Loucy (cell line): ENCODE measurements at regions not wholly inside any gene's neighbourhood (a gene's known extent, or its start where the extent isn't known, plus 50 kb on each side); places are given as distances from the start of the nearest gene placed in this dataset.

Experiments used
- H2AFZ ChIP-seq: fragments of 200-600 bp; sonication (generic); 2 replicates; pipeline ENCODE4 v1.6.0; 2016; ENCODE audit warnings: antibody characterized with exemption, mild to moderate bottlenecking, low read length, moderate library complexity
- H3F3A ChIP-seq: fragments of 200-600 bp; 2 replicates; pipeline ENCODE4 v1.6.0; 2016; ENCODE audit warnings: antibody characterized with exemption, low read depth, mild to moderate bottlenecking
- H3K27me3 ChIP-seq: fragments of 200-600 bp; sonication (generic); 2 replicates; pipeline ENCODE4 v1.6.1; 2014; ENCODE audit warnings: low read length, mild to moderate bottlenecking; ENCODE audit not compliant: insufficient read depth, poor library complexity, severe bottlenecking
- H3K36me3 ChIP-seq: fragments of 200-600 bp; sonication (generic); 2 replicates; pipeline ENCODE4 v1.6.1; 2016; ENCODE audit warnings: low read length; ENCODE audit not compliant: insufficient read depth
- H3K4me1 ChIP-seq: fragments of 200-600 bp; sonication (generic); 2 replicates; pipeline ENCODE4 v1.5.1; 2014; ENCODE audit warnings: low read length, mild to moderate bottlenecking; ENCODE audit not compliant: insufficient read depth, poor library complexity, severe bottlenecking
- H3K4me2 ChIP-seq: fragments of 200-600 bp; sonication (generic); 2 replicates; pipeline ENCODE4 v1.6.0; 2014; ENCODE audit warnings: antibody characterized with exemption, low read length, low read depth, mild to moderate bottlenecking; ENCODE audit not compliant: poor library complexity, severe bottlenecking
- H3K4me3 ChIP-seq: fragments of 200-600 bp; sonication (generic); 2 replicates; pipeline ENCODE4 v1.5.1; 2014; ENCODE audit warnings: low read length, mild to moderate bottlenecking, mixed read lengths; ENCODE audit not compliant: poor library complexity, severe bottlenecking
- H3K79me2 ChIP-seq: fragments of 200-600 bp; sonication (generic); 2 replicates; pipeline ENCODE4 v1.6.1; 2014; ENCODE audit warnings: low read length; ENCODE audit not compliant: insufficient read depth
- H3K9ac ChIP-seq: fragments of 200-600 bp; sonication (generic); 2 replicates; pipeline ENCODE4 v1.6.0; 2014; ENCODE audit warnings: mild to moderate bottlenecking, low read depth, low read length, moderate library complexity; ENCODE audit not compliant: poor library complexity, severe bottlenecking
- H3K9me2 ChIP-seq: fragments of 200-600 bp; sonication (generic); replicated peaks from 2 replicates; pipeline ENCODE4 v1.6.1; 2016; ENCODE audit warnings: low read depth, low read length, mixed read lengths
- H3K9me3 ChIP-seq: fragments of 200-600 bp; sonication (generic); 2 replicates; pipeline ENCODE4 v1.6.1; 2014; ENCODE audit warnings: mild to moderate bottlenecking, antibody characterized with exemption, low read length, low read depth; ENCODE audit not compliant: insufficient read depth
- H4K20me1 ChIP-seq: fragments of 200-600 bp; sonication (generic); 2 replicates; pipeline ENCODE4 v1.6.0; 2014; ENCODE audit warnings: antibody characterized with exemption, low read length, mild to moderate bottlenecking; ENCODE audit not compliant: insufficient read depth, poor library complexity, severe bottlenecking
- EZH2phosphoT487 ChIP-seq: fragments of 200-600 bp; IDR thresholded peaks from 2 replicates; pipeline ENCODE4 v1.6.1; 2018; ENCODE audit warnings: antibody characterized with exemption, mild to moderate bottlenecking, moderate library complexity, borderline replicate concordance
- TF ChIP-seq, protein P1 (sequence below): fragments of 200-600 bp; sonication (generic); conservative IDR thresholded peaks from 2 replicates; pipeline ENCODE4 v1.5.1; 2014; ENCODE audit warnings: mild to moderate bottlenecking, antibody characterized with exemption, low read length

DNA sequence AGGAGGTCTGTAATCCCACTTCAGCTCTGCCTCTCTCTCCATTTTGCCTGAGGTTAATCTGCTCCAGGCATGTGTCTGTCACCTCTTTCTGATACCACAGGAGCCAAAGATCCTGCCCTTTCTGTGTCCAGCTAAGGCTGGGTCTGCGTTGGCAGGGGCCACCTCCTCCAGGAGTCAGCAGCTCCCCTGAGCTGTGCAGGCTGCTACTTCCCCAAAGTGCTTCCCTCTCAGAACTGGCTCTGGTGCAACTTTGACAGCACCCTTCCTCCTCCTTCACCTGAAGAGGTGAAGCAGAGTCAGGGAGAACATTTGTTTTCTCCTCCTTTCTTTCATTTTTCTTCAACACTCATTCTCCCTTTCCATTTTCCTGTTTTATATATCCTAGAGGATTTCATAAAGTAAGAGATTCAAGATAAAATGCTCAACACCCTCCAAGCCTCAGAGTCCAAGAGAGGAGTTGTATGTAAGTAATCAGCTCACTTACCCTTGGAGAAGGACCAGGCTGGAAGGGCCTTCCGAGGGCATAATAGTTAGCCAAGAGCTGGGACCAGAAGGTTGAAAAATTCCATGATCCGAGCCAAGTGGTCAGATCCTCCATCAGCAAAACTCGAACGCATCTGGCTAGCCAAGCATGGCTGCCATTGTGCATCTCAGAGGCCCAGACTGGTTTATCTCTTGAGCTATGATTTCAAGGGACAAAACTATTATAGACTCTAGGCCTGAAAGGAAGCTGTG is 257.3 kb downstream of the PTEN start:
- Histone ChIP-seq H3K9ac (no peak overlapping the region), H2AFZ (no peak overlapping the region), H3K4me3 (no peak overlapping the region), H3F3A (no peaks in the 10 kb centered on the region), H4K20me1 (peaks cover 78% of the 10 kb centered on the region), H3K27me3 (no peaks in the 10 kb centered on the region), H3K36me3 (peaks cover 52% of the 10 kb centered on the region; the same call in 1 of the 2 replicates), H3K9me3 (no peaks in the 10 kb centered on the region), H3K9me2 (no peaks in the 10 kb centered on the region), H3K4me1 (peaks cover 40% of the 10 kb centered on the region), H3K79me2 (peaks cover 100% of the 10 kb centered on the region), H3K4me2 (no peak overlapping the region)
- TF ChIP-seq, protein P1, sequence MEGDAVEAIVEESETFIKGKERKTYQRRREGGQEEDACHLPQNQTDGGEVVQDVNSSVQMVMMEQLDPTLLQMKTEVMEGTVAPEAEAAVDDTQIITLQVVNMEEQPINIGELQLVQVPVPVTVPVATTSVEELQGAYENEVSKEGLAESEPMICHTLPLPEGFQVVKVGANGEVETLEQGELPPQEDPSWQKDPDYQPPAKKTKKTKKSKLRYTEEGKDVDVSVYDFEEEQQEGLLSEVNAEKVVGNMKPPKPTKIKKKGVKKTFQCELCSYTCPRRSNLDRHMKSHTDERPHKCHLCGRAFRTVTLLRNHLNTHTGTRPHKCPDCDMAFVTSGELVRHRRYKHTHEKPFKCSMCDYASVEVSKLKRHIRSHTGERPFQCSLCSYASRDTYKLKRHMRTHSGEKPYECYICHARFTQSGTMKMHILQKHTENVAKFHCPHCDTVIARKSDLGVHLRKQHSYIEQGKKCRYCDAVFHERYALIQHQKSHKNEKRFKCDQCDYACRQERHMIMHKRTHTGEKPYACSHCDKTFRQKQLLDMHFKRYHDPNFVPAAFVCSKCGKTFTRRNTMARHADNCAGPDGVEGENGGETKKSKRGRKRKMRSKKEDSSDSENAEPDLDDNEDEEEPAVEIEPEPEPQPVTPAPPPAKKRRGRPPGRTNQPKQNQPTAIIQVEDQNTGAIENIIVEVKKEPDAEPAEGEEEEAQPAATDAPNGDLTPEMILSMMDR: no peak
- TF ChIP-seq EZH2phosphoT487: no peak

DNA sequence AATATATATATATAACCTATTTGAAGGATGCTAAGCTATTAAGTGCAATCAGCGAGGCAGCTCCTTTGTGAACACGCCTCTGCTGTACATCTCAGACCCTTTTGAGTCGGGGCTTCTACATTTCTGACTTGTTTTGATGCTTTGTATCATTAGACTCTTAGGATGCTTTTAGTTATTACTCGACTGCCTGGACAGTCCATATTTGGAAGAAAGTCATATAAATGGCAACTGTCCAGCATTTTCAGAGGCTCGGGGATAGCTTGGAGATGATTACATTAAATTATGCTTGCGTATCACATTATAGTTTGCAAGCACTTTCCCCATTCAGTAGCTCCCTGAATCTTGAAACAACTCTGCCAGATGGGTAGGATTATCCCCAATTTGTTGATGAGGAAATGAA is 257.9 kb downstream of the PTEN start:
- Histone ChIP-seq H3K27me3 (no peaks in the 10 kb centered on the region), H3K4me3 (no peak overlapping the region), H3K4me2 (no peak overlapping the region), H3K9ac (no peak overlapping the region), H3K79me2 (peaks cover 99% of the 10 kb centered on the region), H3K36me3 (peaks cover 52% of the 10 kb centered on the region; the same call in 1 of the 2 replicates), H2AFZ (no peak overlapping the region), H3K9me3 (no peaks in the 10 kb centered on the region), H3K9me2 (no peaks in the 10 kb centered on the region), H3F3A (no peaks in the 10 kb centered on the region), H4K20me1 (peaks cover 77% of the 10 kb centered on the region), H3K4me1 (peaks cover 36% of the 10 kb centered on the region)
- TF ChIP-seq, protein P1: no peak
- TF ChIP-seq EZH2phosphoT487: no peak

DNA sequence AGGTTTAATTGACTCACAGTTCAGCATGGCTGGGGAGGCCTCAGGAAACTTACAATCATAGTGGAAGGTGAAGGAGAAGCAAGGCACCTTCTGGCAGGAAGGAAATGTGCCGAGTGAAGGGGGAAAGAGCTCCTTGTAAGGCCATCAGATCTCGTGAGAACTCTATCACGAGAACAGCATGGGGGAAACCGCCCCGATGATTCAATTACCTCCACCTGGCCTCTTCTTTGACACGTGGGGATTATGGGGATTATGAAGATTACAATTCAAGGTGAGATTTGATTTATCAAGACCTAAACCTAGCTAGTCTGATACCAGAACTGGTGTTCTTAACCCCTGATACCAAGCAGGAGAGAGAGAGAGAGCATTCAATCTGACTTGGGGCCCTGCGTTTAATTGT is 258.7 kb downstream of the PTEN start:
- Histone ChIP-seq H3K36me3 (peaks cover 48% of the 10 kb centered on the region; the same call in 1 of the 2 replicates), H3K9me2 (no peaks in the 10 kb centered on the region), H4K20me1 (peaks cover 77% of the 10 kb centered on the region), H2AFZ (no peak overlapping the region), H3K27me3 (no peaks in the 10 kb centered on the region), H3K4me3 (no peak overlapping the region), H3K4me2 (no peak overlapping the region), H3K9ac (no peak overlapping the region), H3F3A (no peaks in the 10 kb centered on the region), H3K79me2 (peaks cover 99% of the 10 kb centered on the region), H3K4me1 (peaks cover 30% of the 10 kb centered on the region), H3K9me3 (no peaks in the 10 kb centered on the region)
- no peak for TF ChIP-seq EZH2phosphoT487
- TF ChIP-seq, protein P1: no peak
